Embryonic facial prominence (tissue), 1 donor: ENCODE measurements at regions not wholly inside any gene's neighbourhood (a gene's known extent, or its start where the extent isn't known, plus 50 kb on each side); places are given as distances from the start of the nearest gene placed in this dataset.
"Not testable (repeated sequence)": the region's sequence is repeated elsewhere in the genome, so short reads cannot be mapped to it uniquely, and the experiment has no call there.

ENCODE experiments used
- DNase-seq: peaks from one replicate; pipeline ENCODE4 v3.0.0-alpha.2; 2016; ENCODE audit errors: extremely low spot score

DNA sequence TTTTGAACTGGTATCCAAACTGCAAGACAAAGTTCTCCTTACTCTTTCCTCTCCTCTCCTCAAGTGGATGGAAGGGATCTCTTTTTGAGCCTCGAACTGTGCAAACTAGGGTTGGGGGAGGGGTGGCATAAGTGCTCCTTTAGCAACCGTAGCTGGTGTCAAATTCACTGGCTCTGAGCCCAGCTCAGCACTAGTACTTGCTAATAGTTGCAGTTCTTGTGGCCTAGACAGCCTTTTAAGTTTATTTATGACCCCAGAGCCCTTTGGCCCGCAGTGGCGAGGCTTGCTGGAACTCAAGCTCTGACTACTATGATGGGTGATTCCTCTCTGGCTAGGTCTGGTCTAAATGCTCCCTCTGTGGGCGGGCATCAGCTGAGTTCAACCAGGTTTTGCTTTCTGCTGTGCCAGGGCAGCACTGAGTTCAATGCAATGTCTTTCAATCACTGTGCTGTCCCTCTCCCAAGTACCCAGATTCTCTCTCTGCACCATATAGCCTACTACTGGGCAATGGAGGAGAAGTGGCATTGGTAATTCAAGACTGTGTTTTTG lies 528.4 kb upstream of the SYT4 start:
- DNase-seq = no peak

DNA sequence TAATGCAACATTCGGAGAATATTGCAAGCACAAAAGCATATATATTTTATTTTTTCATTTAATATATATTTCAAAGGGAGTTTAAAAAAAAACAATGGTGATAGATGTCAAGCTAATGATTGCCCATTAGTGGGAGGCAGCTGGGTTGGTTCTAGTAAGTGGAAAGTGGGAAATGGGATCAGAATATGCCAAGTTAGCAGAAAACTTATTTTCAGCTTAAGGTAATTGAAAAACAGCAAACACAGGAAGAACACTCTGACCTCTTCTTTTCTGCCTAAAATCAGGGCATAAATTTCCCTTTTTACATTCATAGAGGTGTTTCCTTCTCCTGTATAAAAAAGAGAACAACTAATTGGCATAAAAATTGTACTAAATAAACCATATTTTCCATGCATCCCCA lies 535.3 kb upstream of the SYT4 start:
- DNase-seq = no peak

DNA sequence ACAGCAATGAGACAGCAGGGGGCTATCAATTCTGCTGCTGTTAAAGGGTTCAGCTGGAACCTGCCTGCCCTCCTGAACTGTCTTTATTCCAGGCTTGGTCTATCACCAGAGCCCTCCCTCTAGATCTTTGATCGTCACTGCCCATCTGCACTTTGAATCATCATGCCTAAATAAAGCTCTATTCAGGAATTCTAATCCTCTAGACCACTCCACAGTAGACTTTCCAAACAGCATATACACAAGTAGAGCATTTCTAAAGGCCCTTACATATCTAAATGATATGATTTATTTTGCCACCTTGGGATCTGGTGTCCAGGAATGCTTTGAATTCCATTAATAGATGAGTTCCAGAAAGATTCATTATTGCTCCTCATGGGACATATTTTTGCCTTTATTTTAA lies 542.1 kb upstream of the SYT4 start:
- no peak for DNase-seq

DNA sequence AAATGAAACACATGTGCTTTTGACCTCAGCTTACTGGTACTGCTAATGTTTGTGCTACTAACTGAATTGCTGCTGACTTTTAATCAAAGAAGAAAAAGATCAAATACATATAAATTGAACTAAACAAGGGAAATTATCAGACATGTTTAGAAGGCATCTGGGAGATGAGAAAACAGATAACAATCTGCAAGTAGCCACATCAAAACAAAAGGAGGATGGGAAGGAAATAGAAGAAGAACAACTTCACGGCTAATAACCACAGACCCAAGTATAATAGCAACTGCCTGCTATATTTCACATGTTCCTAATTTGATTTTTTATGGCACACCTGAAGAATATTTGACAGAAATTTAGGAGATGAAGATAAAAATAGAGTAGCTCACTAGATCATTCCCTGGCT lies 542.6 kb upstream of the SYT4 start:
- no peak for DNase-seq

DNA sequence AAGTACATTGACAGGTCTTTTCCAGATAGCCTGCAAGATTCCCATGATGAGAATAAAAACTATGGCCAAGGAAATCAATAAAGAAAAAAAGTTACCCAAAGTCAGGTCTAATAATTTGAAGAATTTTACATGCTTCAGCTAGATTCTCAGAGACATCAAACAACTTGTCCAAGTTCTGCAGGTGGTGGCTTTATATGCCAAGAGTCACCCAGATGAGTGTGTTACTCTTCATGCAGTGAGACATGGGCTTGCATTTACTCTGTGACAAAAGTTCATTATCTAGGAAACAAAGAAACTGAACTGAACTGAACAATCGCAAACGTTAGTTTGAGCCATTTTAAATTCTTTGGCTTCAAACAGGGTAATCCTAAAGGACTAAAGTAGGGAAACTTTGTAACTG lies 548.5 kb upstream of the SYT4 start:
- no peak for DNase-seq

DNA sequence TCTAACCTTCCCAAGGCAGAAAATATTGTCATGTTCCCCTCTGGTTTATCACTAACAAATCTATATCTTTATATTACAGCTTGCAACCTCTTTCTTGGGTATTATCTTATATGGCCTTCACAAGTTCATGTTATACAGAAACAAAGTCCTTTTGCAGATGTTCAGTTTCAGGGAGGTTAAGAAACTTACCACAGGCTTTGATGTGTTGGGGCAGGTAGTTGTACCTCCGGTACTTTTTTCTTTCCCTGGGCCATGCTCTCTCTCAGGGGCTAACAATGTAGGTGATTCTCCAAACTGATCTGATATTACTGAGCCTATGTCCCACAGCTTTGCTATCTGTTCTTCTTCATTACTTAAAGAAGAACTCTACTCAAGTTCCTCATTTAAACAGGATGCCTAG lies 548.9 kb upstream of the SYT4 start:
- DNase-seq = no peak

DNA sequence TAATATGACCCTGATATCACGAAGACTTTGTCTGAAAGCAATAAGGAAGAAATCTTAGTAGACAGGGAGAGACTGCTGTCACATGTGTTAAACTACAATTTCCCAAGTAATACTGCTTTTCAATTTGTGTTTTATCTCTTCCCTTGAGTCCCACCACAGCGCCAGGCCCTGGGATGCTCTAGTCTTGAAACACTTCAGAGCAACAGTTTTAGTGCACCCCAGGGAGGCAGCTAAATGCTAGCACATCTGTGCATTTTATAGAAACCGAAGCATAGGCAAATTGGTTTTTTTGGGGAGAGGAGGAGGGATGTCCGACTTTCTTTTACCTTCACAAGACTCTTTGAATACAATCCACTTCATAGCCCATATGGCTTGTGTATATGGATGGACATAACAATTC lies 550.0 kb upstream of the SYT4 start:
- no peak for DNase-seq

DNA sequence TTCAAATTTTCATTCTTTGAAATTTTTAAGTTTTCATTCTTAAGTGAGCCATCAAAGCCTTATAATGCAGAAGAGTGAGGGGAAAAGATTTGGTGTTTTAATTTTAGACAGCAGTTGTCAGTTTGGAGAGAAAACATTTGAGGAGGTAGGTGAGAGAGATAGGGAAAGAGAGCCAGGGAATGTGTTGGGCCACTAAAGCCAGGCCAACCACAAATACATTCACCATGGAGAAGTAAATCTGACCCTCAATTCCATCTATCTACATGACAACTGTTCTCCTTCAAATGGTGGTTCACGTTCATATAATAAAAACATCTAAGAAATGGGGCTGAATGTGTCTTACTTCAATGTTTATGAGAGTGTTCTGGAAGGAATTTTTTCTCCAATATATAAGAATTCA lies 553.0 kb upstream of the SYT4 start:
- no peak for DNase-seq

DNA sequence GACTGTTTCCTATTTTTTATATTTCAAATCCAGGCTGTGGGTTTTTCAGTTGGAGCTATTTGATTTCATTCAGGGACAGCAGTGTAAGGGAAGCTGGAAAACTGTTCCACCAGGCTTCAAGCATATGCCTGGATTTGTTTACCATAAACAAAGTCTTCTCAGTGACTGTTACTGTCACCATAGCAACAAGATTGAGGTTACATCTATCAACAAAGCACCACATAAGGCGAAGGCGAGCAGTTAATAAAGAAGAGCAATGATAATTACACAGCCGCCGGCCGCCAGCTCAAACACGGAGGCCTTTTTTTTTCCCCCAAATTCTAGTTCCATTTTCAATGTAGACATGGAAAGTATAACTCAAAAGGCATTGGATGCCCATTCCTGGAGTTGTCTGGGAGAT lies 553.7 kb upstream of the SYT4 start:
- DNase-seq = peak; percentile 55

DNA sequence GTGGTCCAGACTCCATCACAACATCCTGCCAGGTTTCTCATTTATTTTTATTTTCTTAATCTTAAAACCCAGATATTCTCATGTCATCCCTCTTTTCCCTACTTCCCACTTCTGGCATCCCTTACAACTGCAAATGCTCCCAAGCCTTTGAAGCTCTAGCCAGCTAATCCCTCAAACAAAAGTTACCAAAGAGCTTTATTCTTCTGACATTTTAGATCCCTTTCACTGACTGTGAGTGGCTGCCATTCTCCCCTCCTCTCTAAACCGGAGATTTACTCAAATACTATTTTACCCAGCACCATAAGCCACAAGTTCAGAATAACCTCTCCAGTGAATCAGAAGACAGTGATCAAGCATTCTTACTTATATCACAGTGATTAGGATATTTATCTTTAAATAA lies 569.0 kb upstream of the SYT4 start:
- no peak for DNase-seq

DNA sequence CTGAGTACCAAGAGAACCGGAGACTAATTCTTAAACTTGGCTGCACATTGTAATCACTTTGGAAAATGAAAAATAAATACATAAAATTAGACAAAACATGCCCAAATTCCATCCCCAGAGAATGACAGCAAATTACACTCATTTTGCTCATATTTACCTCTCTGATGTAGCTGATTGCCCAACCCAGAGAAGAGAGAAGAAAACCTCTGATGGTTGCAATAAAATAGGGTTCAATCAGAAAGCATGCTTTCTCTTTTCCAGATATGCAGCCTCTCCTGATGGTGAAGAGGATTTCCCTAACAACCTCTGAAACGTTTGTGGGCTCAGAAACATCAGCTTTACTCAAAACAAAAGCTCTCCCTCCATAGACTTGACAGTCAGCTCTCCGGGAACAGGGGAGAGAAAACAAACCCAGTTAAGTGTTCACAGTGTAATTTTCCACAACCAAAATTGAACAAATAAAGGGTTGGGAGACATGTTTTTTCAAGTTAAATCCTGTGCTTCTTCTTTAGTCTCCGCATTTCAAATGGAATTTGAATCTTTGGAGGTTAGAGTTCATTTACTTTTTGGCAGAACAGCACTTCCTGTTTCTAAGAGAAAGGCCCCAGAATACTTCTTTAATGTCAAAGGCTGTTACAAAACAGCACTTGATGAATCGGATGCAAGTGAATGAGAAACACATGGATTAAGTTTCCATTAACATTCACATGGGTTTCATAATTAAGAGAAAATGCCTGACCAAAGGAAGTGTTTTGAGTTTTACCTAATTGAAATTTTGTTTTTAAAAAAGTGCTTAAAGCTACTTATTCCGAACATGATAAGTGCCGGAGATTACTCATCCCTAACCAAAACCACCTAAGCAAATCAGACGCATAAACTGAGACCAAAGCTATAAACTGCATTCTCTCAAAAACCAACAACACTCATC lies 570.1 kb upstream of the SYT4 start:
- DNase-seq = peak; percentile 37

DNA sequence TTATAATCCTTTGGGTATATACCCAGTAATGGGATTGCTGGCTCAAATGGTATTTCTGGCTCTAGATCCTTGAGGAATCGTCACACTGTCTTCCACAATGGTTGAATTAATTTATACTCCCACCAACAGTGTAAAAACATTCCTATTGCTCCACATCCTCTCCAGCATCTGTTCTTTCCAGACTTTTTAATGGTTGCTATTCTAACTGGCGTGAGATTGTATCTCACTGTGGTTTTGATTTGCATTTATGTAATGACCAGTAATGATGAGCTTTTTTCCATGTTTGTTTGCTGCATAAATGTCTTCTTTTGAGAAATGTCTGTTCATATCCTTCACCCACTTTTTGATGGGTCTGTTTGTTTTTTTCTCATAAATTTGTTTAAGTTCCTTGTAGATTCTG lies 572.5 kb upstream of the SYT4 start:
- DNase-seq = not testable (repeated sequence)

DNA sequence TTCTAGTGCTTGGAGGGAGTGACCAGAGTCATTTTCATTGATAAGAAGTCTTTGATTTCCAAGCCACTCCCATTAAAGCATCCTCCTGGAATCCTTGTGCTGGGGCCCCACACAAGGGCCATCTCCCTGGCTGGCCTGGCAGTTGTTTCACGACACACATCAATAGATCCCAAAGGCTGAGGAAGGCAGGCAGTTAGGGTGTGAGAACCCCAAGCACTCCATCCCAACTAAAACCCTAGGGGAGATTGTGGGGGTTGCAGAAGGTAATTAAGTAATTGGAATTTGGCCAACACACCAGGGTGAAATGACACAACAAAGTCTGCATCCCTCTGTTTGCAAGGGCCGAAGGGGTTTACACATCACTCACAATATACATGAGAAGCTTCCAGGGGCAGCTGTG lies 578.1 kb upstream of the SYT4 start:
- no peak for DNase-seq

DNA sequence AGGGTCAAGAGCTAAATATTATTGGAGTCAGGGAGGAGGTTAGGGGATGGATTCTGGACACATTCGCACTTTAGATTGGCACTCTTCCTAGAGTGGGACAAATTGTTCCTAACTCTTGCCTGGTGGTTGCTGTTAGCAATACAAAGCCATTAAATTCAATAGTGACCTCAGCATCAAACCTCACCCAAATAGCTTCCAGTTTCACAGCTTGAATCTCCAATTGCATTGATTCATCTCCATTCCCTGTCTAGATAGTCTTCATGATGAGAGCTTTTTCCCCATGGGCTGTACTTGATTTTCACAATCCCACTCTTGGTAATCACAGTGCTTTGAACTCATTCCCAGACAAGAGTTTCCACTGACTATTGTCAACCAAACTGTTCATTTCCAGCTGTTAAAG lies 585.9 kb upstream of the SYT4 start:
- DNase-seq = no peak

DNA sequence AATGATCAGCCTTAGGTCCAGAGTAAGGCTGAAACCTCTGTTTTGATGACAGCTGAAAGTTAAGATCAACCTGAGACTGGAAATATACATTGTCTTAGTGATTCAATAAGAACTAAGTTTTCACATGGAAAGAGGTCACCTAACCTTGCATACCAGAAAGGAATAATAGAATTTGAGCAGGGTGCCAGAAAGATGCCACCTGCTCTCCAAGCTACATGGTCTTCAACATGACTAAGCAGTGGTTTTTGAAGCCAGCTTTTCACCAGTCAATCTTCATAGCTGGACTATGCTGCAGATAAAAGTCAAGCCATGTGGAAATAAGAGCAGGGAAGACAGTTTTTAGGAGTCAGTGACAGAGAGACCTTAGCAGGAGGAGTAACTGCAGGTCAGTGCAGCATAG lies 589.4 kb upstream of the SYT4 start:
- no peak for DNase-seq

DNA sequence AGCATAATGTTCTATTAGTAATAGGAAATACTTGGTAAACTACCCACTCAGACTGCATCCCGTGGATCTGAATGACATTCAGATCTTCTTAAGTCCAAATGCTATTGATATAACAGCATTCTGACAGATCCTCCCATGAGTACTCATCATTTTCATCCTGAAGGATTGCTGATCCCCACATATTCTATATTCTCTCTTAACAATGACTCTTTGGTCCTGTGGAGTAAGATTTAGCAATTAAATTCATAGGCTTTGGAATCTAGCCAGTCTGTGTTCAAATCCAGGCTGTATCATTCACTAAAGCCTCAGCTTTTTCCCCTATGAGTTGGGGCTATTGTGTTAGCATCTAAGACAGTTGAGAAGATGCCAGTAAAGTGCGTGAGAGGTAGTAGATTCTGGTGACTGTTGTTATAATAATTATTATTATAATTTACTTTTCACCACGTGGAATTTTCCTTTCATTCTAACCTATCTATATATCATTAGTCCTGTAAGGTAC lies 591.3 kb upstream of the SYT4 start:
- no peak for DNase-seq

DNA sequence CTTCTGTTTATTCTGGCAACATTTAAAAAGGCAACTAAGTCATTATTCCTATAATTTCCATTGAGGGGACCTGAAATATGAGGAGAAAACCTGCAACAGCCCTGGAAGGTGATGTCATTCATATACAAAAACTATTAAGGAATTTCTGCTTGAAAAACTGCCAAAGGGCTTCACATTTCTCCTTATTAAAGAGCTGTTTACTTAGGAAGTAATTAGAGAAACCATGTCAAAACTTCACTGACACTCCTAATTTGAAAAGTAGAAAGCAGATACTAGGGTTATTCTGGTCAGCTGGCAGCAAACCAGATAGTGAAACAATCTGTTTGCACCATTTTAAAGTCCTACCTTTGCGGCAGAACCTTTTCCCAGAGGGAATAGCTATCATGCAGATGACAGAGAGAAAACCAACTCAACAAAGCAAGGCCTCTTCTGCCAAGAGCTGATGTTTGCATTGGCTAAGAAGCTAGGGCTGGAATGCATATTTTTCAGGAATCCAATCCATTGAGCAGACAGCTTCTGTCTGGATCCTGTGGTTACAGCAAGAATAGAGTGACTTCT lies 592.2 kb upstream of the SYT4 start:
- peak; percentile 54 for DNase-seq

DNA sequence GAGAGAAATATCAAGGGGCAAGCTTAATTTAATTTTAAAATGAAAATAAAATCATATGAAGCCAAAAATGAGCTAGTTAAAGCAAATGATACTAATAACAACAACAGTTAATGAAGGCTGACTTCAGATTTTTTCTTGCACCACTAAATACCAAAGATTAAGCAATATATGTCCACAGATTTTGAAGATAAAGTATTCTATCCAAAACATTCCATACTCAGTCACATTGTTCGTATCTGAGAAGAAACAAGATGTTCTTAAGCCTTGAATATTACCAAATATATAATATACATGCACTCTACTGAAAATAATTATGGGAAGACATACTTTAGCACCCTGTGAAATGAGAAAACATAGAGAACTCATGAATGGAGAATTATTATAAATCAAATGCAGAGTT lies 593.3 kb upstream of the SYT4 start:
- no peak for DNase-seq

DNA sequence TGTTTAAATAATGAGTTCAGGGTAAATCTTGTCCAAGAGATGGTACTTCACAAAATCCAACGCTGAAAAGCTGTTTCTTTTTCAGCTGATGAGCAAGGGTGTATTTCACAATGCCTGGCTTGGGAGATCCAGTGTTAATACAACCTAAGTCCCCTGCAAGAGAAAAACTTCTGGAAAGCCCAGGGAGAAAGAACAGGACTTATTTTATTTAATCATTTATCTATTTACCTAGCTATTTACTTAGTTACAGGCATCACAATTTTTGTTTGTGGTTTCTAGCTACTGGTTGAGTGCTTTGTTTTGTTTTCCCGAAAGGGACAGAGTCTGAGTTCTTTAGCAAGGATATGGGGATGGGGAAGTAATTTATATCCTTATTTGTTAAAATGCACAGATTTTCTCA lies 598.2 kb upstream of the SYT4 start:
- no peak for DNase-seq

DNA sequence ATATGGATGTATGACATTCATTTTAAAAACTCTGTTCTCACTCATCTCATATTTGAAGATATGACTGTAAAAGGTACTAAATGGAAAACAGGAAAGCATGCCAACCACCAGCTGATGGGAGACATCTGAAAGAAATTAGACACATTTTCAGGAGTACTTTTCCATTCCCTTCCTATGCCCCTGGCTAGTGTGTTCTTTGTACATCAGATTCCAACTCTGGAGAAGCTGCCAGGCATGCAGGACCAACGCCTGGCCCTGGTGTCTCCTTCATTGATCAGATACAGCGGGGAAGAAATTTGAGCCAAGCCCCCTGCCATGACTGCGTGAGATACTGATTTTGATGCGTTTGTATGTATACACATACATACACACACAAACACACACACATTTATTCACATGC lies 599.0 kb upstream of the SYT4 start:
- DNase-seq = no peak

DNA sequence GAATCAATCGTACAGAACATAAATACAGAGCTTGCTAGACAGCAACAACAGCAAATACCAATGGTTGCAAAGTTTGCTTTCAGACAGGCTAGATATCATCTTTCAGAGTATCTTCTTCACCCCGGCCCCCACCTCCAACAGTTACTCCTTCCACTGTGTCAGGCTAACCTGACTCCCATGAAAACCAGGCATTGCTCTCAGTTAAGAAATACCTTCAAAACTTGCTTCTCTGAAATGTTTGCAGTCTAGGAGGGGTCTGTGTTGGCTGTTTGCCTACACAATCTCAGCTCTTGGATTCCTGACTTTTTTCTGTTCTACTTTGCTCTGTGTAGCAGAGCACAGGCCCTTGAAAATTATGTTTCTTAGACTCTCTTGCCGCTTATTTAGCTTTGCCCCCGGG lies 599.5 kb upstream of the SYT4 start:
- DNase-seq = no peak

DNA sequence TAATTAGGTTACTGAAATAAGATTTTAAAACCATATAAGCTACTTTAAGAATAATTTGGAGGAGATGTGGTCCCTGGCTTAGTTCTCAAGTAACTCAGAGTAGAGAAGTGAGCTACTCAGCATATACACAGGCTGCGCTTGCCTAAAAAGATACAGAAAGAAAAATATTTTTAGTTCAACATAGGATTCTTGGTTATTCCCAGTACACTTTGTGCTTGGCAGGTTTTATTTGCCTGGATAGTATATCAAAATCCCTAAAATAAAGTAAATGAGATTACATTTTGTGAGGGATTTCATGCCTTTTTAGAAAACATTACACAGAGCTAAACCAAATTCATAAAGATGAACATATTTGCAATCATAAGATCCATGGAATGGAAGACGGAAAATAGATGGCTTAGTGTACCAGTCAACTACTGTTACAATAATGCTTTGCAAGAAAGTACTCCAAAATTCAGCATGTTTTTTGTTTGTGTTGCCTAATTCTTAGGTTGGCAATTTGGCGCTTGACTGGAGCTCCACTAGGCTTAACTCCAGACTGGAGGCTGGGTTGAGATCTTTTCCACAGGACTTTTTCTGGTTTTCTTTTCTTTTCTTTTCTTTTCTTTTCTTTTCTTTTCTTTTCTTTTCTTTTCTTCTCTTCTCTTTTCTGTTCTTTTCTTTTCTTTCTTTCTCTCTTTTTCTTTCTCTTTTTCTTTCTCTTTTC lies 600.5 kb upstream of the SYT4 start:
- no peak for DNase-seq

DNA sequence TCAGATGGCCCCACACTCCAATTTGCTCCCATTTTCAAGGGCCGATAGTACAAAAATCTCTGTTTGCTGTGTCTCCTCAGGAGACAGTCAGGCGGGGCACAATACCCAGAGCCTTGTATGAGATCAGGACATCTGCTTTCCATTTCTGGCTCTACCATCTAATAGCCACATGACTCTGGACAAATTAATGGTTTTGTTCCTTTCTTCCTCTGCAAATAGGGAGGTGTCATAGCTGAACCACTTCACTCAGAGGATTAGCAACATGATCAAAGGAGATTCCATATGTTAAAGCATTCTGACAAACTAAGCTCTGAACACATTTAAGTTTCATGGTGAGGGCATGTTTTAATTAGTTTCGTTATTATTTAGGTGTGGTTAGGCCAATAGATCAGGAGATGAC lies 602.1 kb upstream of the SYT4 start:
- DNase-seq = no peak
